ENCODE measurements at regions not wholly inside any gene's neighbourhood (a gene's known extent, or its start where the extent isn't known, plus 50 kb on each side); places are given as distances from the start of the nearest gene placed in this dataset.

- no peak for DNase-seq
- intact Hi-C loops (cut with DNase I): no loop called here
- no peak overlapping the region for H3K4me3 ChIP-seq
- H3K36me3 ChIP-seq: no peaks in the 10 kb centered on the region
- peaks cover 13% of the 10 kb centered on the region for H3K9me3 ChIP-seq
- no peaks in the 10 kb centered on the region for H3K4me1 ChIP-seq
- ATAC-seq: no peak
- TF ChIP-seq, protein P1, sequence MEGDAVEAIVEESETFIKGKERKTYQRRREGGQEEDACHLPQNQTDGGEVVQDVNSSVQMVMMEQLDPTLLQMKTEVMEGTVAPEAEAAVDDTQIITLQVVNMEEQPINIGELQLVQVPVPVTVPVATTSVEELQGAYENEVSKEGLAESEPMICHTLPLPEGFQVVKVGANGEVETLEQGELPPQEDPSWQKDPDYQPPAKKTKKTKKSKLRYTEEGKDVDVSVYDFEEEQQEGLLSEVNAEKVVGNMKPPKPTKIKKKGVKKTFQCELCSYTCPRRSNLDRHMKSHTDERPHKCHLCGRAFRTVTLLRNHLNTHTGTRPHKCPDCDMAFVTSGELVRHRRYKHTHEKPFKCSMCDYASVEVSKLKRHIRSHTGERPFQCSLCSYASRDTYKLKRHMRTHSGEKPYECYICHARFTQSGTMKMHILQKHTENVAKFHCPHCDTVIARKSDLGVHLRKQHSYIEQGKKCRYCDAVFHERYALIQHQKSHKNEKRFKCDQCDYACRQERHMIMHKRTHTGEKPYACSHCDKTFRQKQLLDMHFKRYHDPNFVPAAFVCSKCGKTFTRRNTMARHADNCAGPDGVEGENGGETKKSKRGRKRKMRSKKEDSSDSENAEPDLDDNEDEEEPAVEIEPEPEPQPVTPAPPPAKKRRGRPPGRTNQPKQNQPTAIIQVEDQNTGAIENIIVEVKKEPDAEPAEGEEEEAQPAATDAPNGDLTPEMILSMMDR (IDR thresholded peaks at IDR 0.05): no peak
- no peak overlapping the region for H3K27ac ChIP-seq
- H3K27me3 ChIP-seq (ENCODE audit: low read depth): no peaks in the 10 kb centered on the region
These were observed 637.5 kb upstream of the SLIT2 start for GRCh38 chr4:19614171-19614570.

- Histone ChIP-seq H3K4me1 (no peaks in the 10 kb centered on the region), H3K27ac (no peak overlapping the region), H3K36me3 (no peaks in the 10 kb centered on the region), H3K4me3 (no peak overlapping the region), H3K27me3 (ENCODE audit: low read depth) (no peaks in the 10 kb centered on the region), H3K9me3 (no peaks in the 10 kb centered on the region)
- no peak for DNase-seq
- TF ChIP-seq, protein P1 (IDR thresholded peaks at IDR 0.05): no peak
- ATAC-seq: no peak
- intact Hi-C loops (cut with DNase I): no loop called here
These were observed 655.4 kb upstream of the SLIT2 start for GRCh38 chr4:19596342-19596741.

DNA sequence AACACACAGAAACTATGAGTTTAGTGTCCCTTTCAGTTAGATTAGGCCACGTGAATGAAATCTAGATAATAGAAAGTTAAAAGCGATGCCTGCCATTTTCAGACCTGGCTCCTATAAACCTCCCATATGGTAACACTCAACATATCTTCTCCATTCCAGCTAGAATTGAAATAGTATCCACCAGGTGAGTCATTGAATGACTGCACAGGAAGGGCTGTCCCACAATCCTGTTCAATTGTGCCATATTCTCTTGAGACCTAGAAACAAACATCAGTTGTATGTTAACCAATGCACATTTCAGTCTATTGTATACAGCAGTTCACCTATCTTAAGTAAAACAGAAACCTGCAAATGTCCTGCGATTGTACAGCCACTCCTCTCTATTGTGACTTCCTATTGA lies 659.3 kb upstream of the SLIT2 start:
- intact Hi-C loops (cut with DNase I): no loop called here
- ATAC-seq (no peak), DNase-seq (no peak)
- no peaks in the 10 kb centered on the region for H3K27me3 ChIP-seq (ENCODE audit: low read depth)
- H3K36me3 ChIP-seq: no peaks in the 10 kb centered on the region
- TF ChIP-seq, protein P1 (IDR thresholded peaks at IDR 0.05): no peak
- no peak overlapping the region for H3K4me3 ChIP-seq
- no peaks in the 10 kb centered on the region for H3K9me3 ChIP-seq
- no peaks in the 10 kb centered on the region for H3K4me1 ChIP-seq
- H3K27ac ChIP-seq: no peak overlapping the region

DNA sequence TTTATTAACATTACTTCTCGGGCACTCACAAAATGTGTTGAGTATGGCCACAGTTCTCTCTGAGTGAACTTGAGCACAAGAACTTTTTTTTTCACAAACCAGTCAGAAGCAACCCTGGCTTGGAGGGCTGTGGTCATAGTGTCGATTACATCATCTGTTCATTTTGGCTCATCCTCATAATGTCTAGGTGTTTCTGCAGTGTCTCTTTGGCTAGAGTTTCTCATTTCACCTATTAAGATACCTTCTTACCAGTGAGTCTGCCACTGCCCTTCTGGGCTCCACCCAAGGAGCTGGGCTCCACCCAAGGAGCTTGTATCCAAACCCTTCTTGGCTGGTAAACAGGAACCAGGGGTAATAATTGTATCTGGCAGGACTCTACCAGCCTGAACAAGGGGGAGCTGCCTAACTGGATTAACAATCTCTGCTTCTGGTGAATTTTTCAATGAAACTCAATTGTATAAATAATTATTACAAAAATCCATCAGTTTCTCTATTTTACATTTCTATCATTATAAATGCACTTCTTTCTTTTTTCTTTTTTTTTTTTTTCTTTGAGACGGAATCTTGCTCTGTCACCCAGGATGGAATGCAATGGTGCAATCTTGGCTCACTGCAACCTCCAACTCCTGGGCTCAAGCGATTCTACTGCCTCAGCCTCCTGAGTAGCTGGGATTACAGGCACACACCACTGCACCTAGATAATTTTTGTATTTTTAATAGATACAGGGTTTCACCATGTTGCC lies 667.7 kb upstream of the SLIT2 start:
- ATAC-seq: no peak
- no peak for DNase-seq

DNA sequence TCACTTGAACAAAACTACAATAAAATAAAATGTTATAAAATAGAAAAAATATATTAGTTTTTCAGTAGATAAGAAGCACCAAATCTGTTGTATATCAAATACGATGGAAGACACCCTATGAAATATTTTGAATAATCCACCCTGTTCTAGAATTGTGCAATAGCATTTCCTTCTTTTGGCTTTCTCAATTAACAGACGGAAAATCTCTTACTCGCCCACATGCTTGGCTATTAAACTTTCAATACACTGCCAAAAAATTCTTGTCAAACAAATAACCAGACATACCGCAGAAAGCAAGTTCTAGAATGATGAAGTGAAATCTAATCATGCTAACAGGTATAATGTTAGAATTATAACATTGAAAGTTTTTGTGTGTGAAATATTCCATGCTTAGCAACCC lies 671.6 kb upstream of the SLIT2 start:
- Histone ChIP-seq H3K4me3 (no peak overlapping the region), H3K4me1 (no peaks in the 10 kb centered on the region), H3K36me3 (no peaks in the 10 kb centered on the region), H3K9me3 (no peaks in the 10 kb centered on the region), H3K27ac (no peak overlapping the region), H3K27me3 (ENCODE audit: low read depth) (no peaks in the 10 kb centered on the region)
- no peak for DNase-seq
- ATAC-seq: no peak
- TF ChIP-seq, protein P1 (IDR thresholded peaks at IDR 0.05): no peak
- intact Hi-C loops (cut with DNase I): no loop called here

More for the DNA sequence above, 667.7 kb upstream of the SLIT2 start:
- H3K4me1 ChIP-seq: no peaks in the 10 kb centered on the region
- intact Hi-C loops (cut with DNase I): no loop called here
- no peaks in the 10 kb centered on the region for H3K27me3 ChIP-seq (ENCODE audit: low read depth)
- TF ChIP-seq, protein P1 (IDR thresholded peaks at IDR 0.05): no peak
- no peaks in the 10 kb centered on the region for H3K9me3 ChIP-seq
- no peak overlapping the region for H3K27ac ChIP-seq
- H3K36me3 ChIP-seq: no peaks in the 10 kb centered on the region
- H3K4me3 ChIP-seq: no peak overlapping the region

Measured in lower lobe of right lung (tissue), 2 donors.